IMR-90 (cell line): ENCODE measurements at regions not wholly inside any gene's neighbourhood (a gene's known extent, or its start where the extent isn't known, plus 50 kb on each side); places are given as distances from the start of the nearest gene placed in this dataset.

Source experiments
- ATAC-seq: fragments of 200-7000 bp; cut with Tn5 transposase; 2 replicates; pipeline ENCODE4 v1.9.1; 2020; ENCODE audit warnings: low read depth, mild to moderate bottlenecking, moderate library complexity
- BruUV-seq: library from RNA; stranded (reverse); fragments of 400-500 nt; replicated peaks from 2 replicates; lab custom pipeline; 2021; lab: Mats Ljungman, UMichigan
- CTCF ChIA-PET: fragments of 300-600 bp; formaldehyde crosslinking; extraction: SDS; loops from one replicate; lab custom pipeline; 2021; ENCODE audit warnings: antibody characterized with exemption; lab: Yijun Ruan, JAX
- POLR2A ChIA-PET: fragments of 300-600 bp; sonication (Branson Sonifier 250); formaldehyde crosslinking; loops from one replicate; lab custom pipeline; 2022; ENCODE audit warnings: antibody characterized with exemption; ENCODE audit not compliant: unreplicated experiment; lab: Charles Lee
- DNase-seq: peaks from one replicate; pipeline ENCODE4 v3.0.0; 2013
- H2AFZ ChIP-seq: replicated peaks from 2 replicates; pipeline ENCODE3; 2013; ENCODE audit warnings: low read length, mild to moderate bottlenecking; ENCODE audit not compliant: poor library complexity
- H2AK5ac ChIP-seq: 2 replicates; pipeline ENCODE4 v1.6.1; 2013; ENCODE audit warnings: low read depth, low read length, inconsistent platforms
- H2AK9ac ChIP-seq: replicated peaks from 2 replicates; pipeline ENCODE3; 2013; ENCODE audit warnings: mild to moderate bottlenecking, low read depth, low read length, moderate library complexity; ENCODE audit not compliant: poor library complexity
- H2BK120ac ChIP-seq: 2 replicates; pipeline ENCODE4 v1.6.1; 2013; ENCODE audit warnings: low read depth, low read length, inconsistent platforms
- H2BK15ac ChIP-seq: 3 replicates; pipeline ENCODE4 v1.6.1; 2013; ENCODE audit warnings: low read depth, low read length, inconsistent platforms
- H2BK20ac ChIP-seq: 2 replicates; pipeline ENCODE4 v1.6.1; 2013; ENCODE audit warnings: low read depth, mild to moderate bottlenecking, inconsistent platforms, low read length, moderate library complexity
- H2BK5ac ChIP-seq: 2 replicates; pipeline ENCODE4 v1.6.1; 2013; ENCODE audit warnings: mild to moderate bottlenecking, low read depth, low read length, inconsistent platforms; ENCODE audit not compliant: poor library complexity, severe bottlenecking
- H3K14ac ChIP-seq: replicated peaks from 2 replicates; pipeline ENCODE4 v1.6.1; 2013; ENCODE audit warnings: low read depth, low read length, inconsistent platforms
- H3K18ac ChIP-seq: 2 replicates; pipeline ENCODE4 v1.6.1; 2013; ENCODE audit warnings: low read depth, low read length, control low read depth
- H3K23ac ChIP-seq: 2 replicates; pipeline ENCODE4 v1.6.1; 2013; ENCODE audit warnings: low read depth, low read length, inconsistent platforms
- H3K27ac ChIP-seq: 2 replicates; pipeline ENCODE4 v1.5.1; 2013; ENCODE audit warnings: mild to moderate bottlenecking, control low read depth, low read length; ENCODE audit not compliant: insufficient read depth
- H3K27me3 ChIP-seq: 2 replicates; pipeline ENCODE4 v1.6.1; 2013; ENCODE audit warnings: low read length; ENCODE audit not compliant: control insufficient read depth, insufficient read depth
- H3K36me3 ChIP-seq: 2 replicates; pipeline ENCODE4 v1.6.1; 2013; ENCODE audit warnings: low read length, mixed read lengths; ENCODE audit not compliant: control insufficient read depth, insufficient read depth
- H3K4ac ChIP-seq: 2 replicates; pipeline ENCODE4 v1.6.1; 2013; ENCODE audit warnings: low read depth, low read length, inconsistent platforms
- H3K4me1 ChIP-seq: 2 replicates; pipeline ENCODE4 v1.6.1; 2013; ENCODE audit warnings: low read length, mixed read lengths; ENCODE audit not compliant: control insufficient read depth, insufficient read depth
- H3K4me2 ChIP-seq: 2 replicates; pipeline ENCODE4 v1.6.1; 2013; ENCODE audit warnings: low read depth, mild to moderate bottlenecking, control low read depth, low read length, moderate library complexity
- H3K4me3 ChIP-seq: 2 replicates; pipeline ENCODE4 v1.5.1; 2013; ENCODE audit warnings: low read depth, mild to moderate bottlenecking, control low read depth, low read length, moderate library complexity; ENCODE audit not compliant: insufficient read depth
- H3K56ac ChIP-seq: 2 replicates; pipeline ENCODE4 v1.6.1; 2013; ENCODE audit warnings: low read length, inconsistent platforms; ENCODE audit not compliant: insufficient read depth; ENCODE audit errors: extremely low read depth
- H3K79me1 ChIP-seq, 2 experiments: 2 replicates each; pipeline ENCODE4 v1.6.1; 2013; ENCODE audit warnings: low read length in 2 of 2, inconsistent platforms in 1 of 2, low read depth in 1 of 2
- H3K9ac ChIP-seq: 2 replicates; pipeline ENCODE4 v1.6.1; 2013; ENCODE audit warnings: low read depth, low read length, control low read depth
- H3K9me1 ChIP-seq: 2 replicates; pipeline ENCODE4 v1.6.1; 2013; ENCODE audit warnings: low read length, inconsistent platforms; ENCODE audit not compliant: insufficient read depth
- H3K9me3 ChIP-seq: 2 replicates; pipeline ENCODE4 v1.6.1; 2013; ENCODE audit warnings: low read length; ENCODE audit not compliant: control insufficient read depth, insufficient read depth
- H4K20me1 ChIP-seq: 2 replicates; pipeline ENCODE4 v1.6.1; 2013; ENCODE audit warnings: low read length, inconsistent platforms; ENCODE audit not compliant: insufficient read depth
- H4K5ac ChIP-seq: 2 replicates; pipeline ENCODE4 v1.6.1; 2013; ENCODE audit warnings: mild to moderate bottlenecking, low read depth, low read length, control low read depth
- H4K8ac ChIP-seq, 2 experiments: 2 replicates each; pipeline ENCODE4 v1.6.1; 2013; ENCODE audit warnings: low read depth in 2 of 2, low read length in 2 of 2, control low read depth in 1 of 2, inconsistent platforms in 1 of 2
- H4K91ac ChIP-seq: 2 replicates; pipeline ENCODE4 v1.6.1; 2013; ENCODE audit warnings: low read depth, low read length, inconsistent platforms; ENCODE audit not compliant: insufficient read depth
- BHLHE40 ChIP-seq: fragments of 150-350 bp; IDR thresholded peaks from 2 replicates; pipeline ENCODE4 v1.6.1; 2016; ENCODE audit warnings: mild to moderate bottlenecking, low read depth, low read length
- CEBPB ChIP-seq: IDR thresholded peaks from 2 replicates; pipeline ENCODE4 v1.6.1; 2012; ENCODE audit warnings: low read depth, low read length, improper control_type of control experiment
- RAD21 ChIP-seq: IDR thresholded peaks from 2 replicates; pipeline ENCODE4 v1.6.1; 2012; ENCODE audit warnings: low read length, improper control_type of control experiment
- WGBS, 2 experiments: methylation state at CpG; one replicate each; pipeline versions ENCODE4 v1.1.5 to v1.1.7; 2013; ENCODE audit warnings: missing lambda C conversion rate in 2 of 2; ENCODE audit not compliant: insufficient read length in 1 of 2; ENCODE audit errors: extremely low coverage in 2 of 2; 5-methylcytosine and 5-hydroxymethylcytosine counted together
- dilution Hi-C: fragments of 300-500 bp; cut with HindIII; formaldehyde crosslinking; loops from one replicate; pipeline ENCODE4 v1.14.3; 2018; ENCODE audit warnings: low sequenced_read_pairs; ENCODE audit not compliant: unreplicated experiment
- in situ Hi-C: fragments of 300-500 bp; cut with MboI; formaldehyde crosslinking; loops from 3 replicates; pipeline ENCODE4 v1.14.3; 2019; ENCODE audit warnings: low sequenced_read_pairs, inconsistent platforms, mixed read lengths
- intact Hi-C: fragments of 100-400 bp; cut with micrococcal nuclease; formaldehyde crosslinking; loops from 2 replicates; pipeline ENCODE4 v1.10.0; 2022

DNA sequence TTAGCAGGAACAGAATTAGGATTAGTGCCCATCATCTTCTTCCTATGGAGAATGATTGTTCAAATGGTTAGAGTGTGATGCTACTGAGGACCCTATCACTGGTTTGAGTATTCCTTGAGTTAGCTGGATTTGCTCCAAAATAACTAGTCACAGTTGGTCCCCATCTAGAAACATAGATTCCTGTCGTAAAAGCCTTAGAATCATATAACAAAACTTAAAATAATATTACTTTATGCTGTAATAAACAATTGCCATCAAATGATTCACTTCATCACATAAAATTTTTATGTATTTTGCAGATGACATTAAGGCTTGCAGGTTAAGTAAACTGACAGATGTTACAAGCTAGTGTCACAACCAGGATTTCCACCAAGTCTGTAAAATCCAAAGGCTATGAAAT is 209.8 kb downstream of the CCER1 start:
- H3K4ac ChIP-seq = no peak overlapping the region
- H4K91ac ChIP-seq = no peak overlapping the region
- no peaks in the 10 kb centered on the region for H3K4me1 ChIP-seq
- no peak overlapping the region for H3K14ac ChIP-seq
- no peak overlapping the region for H3K56ac ChIP-seq
- WGBS, 2 experiments = no CpG with 5 or more reads among the region's 1 CpG
- H4K20me1 ChIP-seq = no peaks in the 10 kb centered on the region
- no peak overlapping the region for H3K27ac ChIP-seq
- H3K4me3 ChIP-seq = no peak overlapping the region
- H4K8ac ChIP-seq = no peak overlapping the region
- no peak overlapping the region for H2AK5ac ChIP-seq
- DNase-seq (no peak), ATAC-seq (no peak)
- no peak overlapping the region for H2BK120ac ChIP-seq
- H3K9me3 ChIP-seq = no peaks in the 10 kb centered on the region
- ChIA-PET CTCF (no interaction called here), POLR2A (no interaction called here)
- no peaks in the 10 kb centered on the region for H3K36me3 ChIP-seq
- H2AFZ ChIP-seq = no peak overlapping the region
- no peak overlapping the region for H3K23ac ChIP-seq
- no peak overlapping the region for H4K5ac ChIP-seq
- TF ChIP-seq RAD21 = no peak
- no peak for TF ChIP-seq CEBPB
- no peak for TF ChIP-seq BHLHE40
- in situ Hi-C loops = no loop called here
- no peak overlapping the region for H2BK5ac ChIP-seq
- no TSS peak for BruUV-seq
- H3K79me1 ChIP-seq = no peaks in the 10 kb centered on the region
- no peak overlapping the region for H3K9ac ChIP-seq
- intact Hi-C loops = no loop called here
- H3K18ac ChIP-seq = no peak overlapping the region
- H2BK15ac ChIP-seq = no peak overlapping the region
- dilution Hi-C loops = no loop called here
- H3K9me1 ChIP-seq = no peaks in the 10 kb centered on the region
- no peaks in the 10 kb centered on the region for H3K27me3 ChIP-seq
- no peak overlapping the region for H2BK20ac ChIP-seq
- H3K4me2 ChIP-seq = no peak overlapping the region
- H2AK9ac ChIP-seq = no peak overlapping the region
